RKO (cell line): ENCODE measurements at regions not wholly inside any gene's neighbourhood (a gene's known extent, or its start where the extent isn't known, plus 50 kb on each side); places are given as distances from the start of the nearest gene placed in this dataset.
"Not testable (repeated sequence)": the region's sequence is repeated elsewhere in the genome, so short reads cannot be mapped to it uniquely, and the experiment has no call there.

ENCODE experiments used
- DNase-seq: peaks from one replicate; pipeline ENCODE4 v3.0.0-alpha.2; 2016; ENCODE audit warnings: low spot score

- DNase-seq = no peak
Observed at GRCh38 chr15:47887241-47887800, 170.0 kb downstream of the SEMA6D start.

- DNase-seq = no peak
Observed at GRCh38 chr15:47888385-47889100, 171.2 kb downstream of the SEMA6D start.

GRCh38 chr15:47890397-47891150 is 173.3 kb downstream of the SEMA6D start:
- DNase-seq = no peak

- DNase-seq = no peak
Observed at GRCh38 chr15:47897525-47897924, 180.2 kb downstream of the SEMA6D start.

GRCh38 chr15:47900751-47901150 is 183.4 kb downstream of the SEMA6D start:
- DNase-seq = no peak

- DNase-seq = no peak
Observed at GRCh38 chr15:47903368-47903767, 186.1 kb downstream of the SEMA6D start.

- no peak for DNase-seq
Observed at GRCh38 chr15:47908486-47908885, 191.2 kb downstream of the SEMA6D start.

GRCh38 chr15:47908950-47909670 is 191.8 kb downstream of the SEMA6D start:
- DNase-seq = no peak

- DNase-seq = not testable (repeated sequence)
Observed at GRCh38 chr15:47912910-47913309, 195.6 kb downstream of the SEMA6D start.

GRCh38 chr15:47917881-47918280 is 200.6 kb downstream of the SEMA6D start:
- no peak for DNase-seq

GRCh38 chr15:47918877-47919276 is 201.6 kb downstream of the SEMA6D start:
- DNase-seq = no peak

- DNase-seq = no peak
Observed at GRCh38 chr15:47924381-47924780, 196.4 kb upstream of the SLC24A5 start.

- no peak for DNase-seq
Observed at GRCh38 chr15:47929138-47929803, 191.5 kb upstream of the SLC24A5 start.

GRCh38 chr15:47932261-47932660 is 188.5 kb upstream of the SLC24A5 start:
- no peak for DNase-seq

- no peak for DNase-seq
Observed at GRCh38 chr15:47932951-47933641, 187.7 kb upstream of the SLC24A5 start.

GRCh38 chr15:47933865-47934264 is 186.9 kb upstream of the SLC24A5 start:
- DNase-seq = no peak

- no peak for DNase-seq
Observed at GRCh38 chr15:47934342-47934741, 186.4 kb upstream of the SLC24A5 start.

- no peak for DNase-seq
Observed at GRCh38 chr15:47937834-47938233, 183.0 kb upstream of the SLC24A5 start.

GRCh38 chr15:47944637-47945288 is 176.0 kb upstream of the SLC24A5 start:
- DNase-seq = no peak

GRCh38 chr15:47945872-47946650 is 174.7 kb upstream of the SLC24A5 start:
- DNase-seq = no peak
